Liver (tissue), 3 donors: ENCODE measurements at regions not wholly inside any gene's neighbourhood (a gene's known extent, or its start where the extent isn't known, plus 50 kb on each side); places are given as distances from the start of the nearest gene placed in this dataset.
"Not testable (repeated sequence)": the region's sequence is repeated elsewhere in the genome, so short reads cannot be mapped to it uniquely, and the experiment has no call there.

Source experiments
- GABPA ChIP-seq, 2 donors: IDR thresholded peaks in 1 of 2; conservative IDR thresholded peaks in 1 of 2; 2 replicates each; pipeline ENCODE4 v1.6.1; 2016; ENCODE audit warnings: antibody characterized with exemption in 2 of 2, mild to moderate bottlenecking in 1 of 2, moderate library complexity in 1 of 2
- JUND ChIP-seq, 2 donors: IDR thresholded peaks; 2 replicates each; pipeline ENCODE4 v1.6.1; 2016; ENCODE audit warnings: antibody characterized with exemption in 2 of 2
- MAX ChIP-seq: IDR thresholded peaks from 2 replicates; pipeline ENCODE4 v1.6.1; 2016; ENCODE audit warnings: antibody characterized with exemption
- NR2F2 ChIP-seq: IDR thresholded peaks from 2 replicates; pipeline ENCODE4 v1.6.1; 2016; ENCODE audit warnings: antibody characterized with exemption
- REST ChIP-seq: IDR thresholded peaks from 2 replicates; pipeline ENCODE4 v1.6.1; 2016; ENCODE audit warnings: antibody characterized with exemption, mild to moderate bottlenecking
- RXRA ChIP-seq, 2 donors: IDR thresholded peaks; 2 replicates each; pipeline ENCODE4 v1.6.1; 2017 to 2018; ENCODE audit warnings: antibody characterized with exemption in 2 of 2, mild to moderate bottlenecking in 1 of 2
- SP1 ChIP-seq: IDR thresholded peaks from 2 replicates; pipeline ENCODE4 v1.6.1; 2018; ENCODE audit warnings: antibody characterized with exemption, mild to moderate bottlenecking
- TAF1 ChIP-seq: conservative IDR thresholded peaks from 2 replicates; pipeline ENCODE4 v1.6.1; 2016; ENCODE audit warnings: antibody characterized with exemption, mild to moderate bottlenecking
- TF ChIP-seq, protein P1 (sequence below): fragments of 150-350 bp; IDR thresholded peaks from 2 replicates; pipeline ENCODE4 v1.5.1; 2017; ENCODE audit warnings: improper control_type of control experiment, low read depth, low read length; ENCODE audit not compliant: missing input control
- TF ChIP-seq, protein P2 (sequence below): IDR thresholded peaks from 2 replicates; pipeline ENCODE4 v1.6.1; 2016; ENCODE audit warnings: antibody characterized with exemption
- donor health status: healthy.
- donor health status: healthy.

DNA sequence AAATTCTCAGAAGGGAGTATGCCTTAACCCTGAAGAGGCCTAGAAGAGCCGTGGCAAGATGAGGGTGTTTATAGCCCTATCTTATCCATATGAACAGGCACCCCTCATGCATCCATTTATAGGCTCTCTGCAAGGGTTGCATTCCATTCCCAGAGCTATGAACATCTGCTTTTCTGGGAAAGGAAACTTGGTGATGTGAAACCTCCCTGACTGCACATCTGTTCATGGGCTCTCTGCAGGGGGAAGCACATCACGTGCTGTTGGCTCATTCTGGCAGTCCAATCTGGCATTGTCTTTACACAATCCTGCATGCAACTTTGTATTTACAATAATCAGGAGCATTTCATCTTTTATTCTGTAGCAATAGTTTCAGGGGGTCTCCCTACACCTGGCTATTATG, 143.6 kb upstream of the API5 start:
- not testable (repeated sequence) for TF ChIP-seq MAX; SP1; REST; NR2F2; GABPA (IDR thresholded peaks at IDR 0.05 in 1 of 2, conservative IDR thresholded peaks at IDR 0.05 in 1 of 2); RXRA (IDR thresholded peaks at IDR 0.05); JUND (IDR thresholded peaks at IDR 0.05); TAF1
- TF ChIP-seq, protein P1, sequence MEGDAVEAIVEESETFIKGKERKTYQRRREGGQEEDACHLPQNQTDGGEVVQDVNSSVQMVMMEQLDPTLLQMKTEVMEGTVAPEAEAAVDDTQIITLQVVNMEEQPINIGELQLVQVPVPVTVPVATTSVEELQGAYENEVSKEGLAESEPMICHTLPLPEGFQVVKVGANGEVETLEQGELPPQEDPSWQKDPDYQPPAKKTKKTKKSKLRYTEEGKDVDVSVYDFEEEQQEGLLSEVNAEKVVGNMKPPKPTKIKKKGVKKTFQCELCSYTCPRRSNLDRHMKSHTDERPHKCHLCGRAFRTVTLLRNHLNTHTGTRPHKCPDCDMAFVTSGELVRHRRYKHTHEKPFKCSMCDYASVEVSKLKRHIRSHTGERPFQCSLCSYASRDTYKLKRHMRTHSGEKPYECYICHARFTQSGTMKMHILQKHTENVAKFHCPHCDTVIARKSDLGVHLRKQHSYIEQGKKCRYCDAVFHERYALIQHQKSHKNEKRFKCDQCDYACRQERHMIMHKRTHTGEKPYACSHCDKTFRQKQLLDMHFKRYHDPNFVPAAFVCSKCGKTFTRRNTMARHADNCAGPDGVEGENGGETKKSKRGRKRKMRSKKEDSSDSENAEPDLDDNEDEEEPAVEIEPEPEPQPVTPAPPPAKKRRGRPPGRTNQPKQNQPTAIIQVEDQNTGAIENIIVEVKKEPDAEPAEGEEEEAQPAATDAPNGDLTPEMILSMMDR: not testable (repeated sequence)
- TF ChIP-seq, protein P2, sequence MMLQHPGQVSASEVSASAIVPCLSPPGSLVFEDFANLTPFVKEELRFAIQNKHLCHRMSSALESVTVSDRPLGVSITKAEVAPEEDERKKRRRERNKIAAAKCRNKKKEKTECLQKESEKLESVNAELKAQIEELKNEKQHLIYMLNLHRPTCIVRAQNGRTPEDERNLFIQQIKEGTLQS: not testable (repeated sequence)
